Breast epithelium (tissue), 3 donors: ENCODE measurements at regions not wholly inside any gene's neighbourhood (a gene's known extent, or its start where the extent isn't known, plus 50 kb on each side); places are given as distances from the start of the nearest gene placed in this dataset.

Experiments
- POLR2A ChIP-seq: fragments of 450-650 bp; IDR thresholded peaks from one replicate; pipeline ENCODE4 v1.6.1; 2016; ENCODE audit warnings: antibody characterized with exemption, mild to moderate bottlenecking, moderate library complexity
- POLR2AphosphoS5 ChIP-seq, 3 donors: sonication (generic); formaldehyde crosslinking; IDR thresholded peaks; one replicate each; pipeline ENCODE4 v1.6.1; 2017; ENCODE audit warnings: antibody characterized with exemption in 3 of 3

DNA sequence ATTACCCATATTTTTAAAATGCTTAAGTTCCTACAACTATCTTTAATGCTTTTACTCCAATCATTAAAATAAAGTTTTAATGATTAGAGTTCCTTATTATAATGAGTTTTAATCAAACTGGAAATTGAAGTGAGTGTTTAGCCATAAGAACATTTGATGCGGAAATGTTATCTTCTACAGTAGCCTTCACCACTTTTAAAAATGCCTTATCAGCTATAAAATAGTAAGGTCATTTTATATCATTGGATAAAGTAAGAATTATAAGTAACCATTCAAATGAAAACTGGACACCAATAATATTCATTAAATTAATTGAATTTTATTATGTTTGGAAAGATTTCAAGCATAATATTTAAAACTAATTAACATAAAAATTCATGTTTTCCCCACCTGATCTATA is 825.0 kb upstream of the ROBO1 start:
- TF ChIP-seq POLR2AphosphoS5 (IDR thresholded peaks at IDR 0.05), result no peak
- TF ChIP-seq POLR2A, result no peak
